HG03039 (cell line): ENCODE measurements at regions not wholly inside any gene's neighbourhood (a gene's known extent, or its start where the extent isn't known, plus 50 kb on each side); places are given as distances from the start of the nearest gene placed in this dataset.
"Not testable (repeated sequence)": the region's sequence is repeated elsewhere in the genome, so short reads cannot be mapped to it uniquely, and the experiment has no call there.

ENCODE experiments used
- ATAC-seq: cut with Tn5 transposase; IDR thresholded peaks from one replicate; pipeline ENCODE4 v1.9.1; 2021; ENCODE audit warnings: mild to moderate bottlenecking, moderate library complexity; ENCODE audit not compliant: unreplicated experiment

DNA sequence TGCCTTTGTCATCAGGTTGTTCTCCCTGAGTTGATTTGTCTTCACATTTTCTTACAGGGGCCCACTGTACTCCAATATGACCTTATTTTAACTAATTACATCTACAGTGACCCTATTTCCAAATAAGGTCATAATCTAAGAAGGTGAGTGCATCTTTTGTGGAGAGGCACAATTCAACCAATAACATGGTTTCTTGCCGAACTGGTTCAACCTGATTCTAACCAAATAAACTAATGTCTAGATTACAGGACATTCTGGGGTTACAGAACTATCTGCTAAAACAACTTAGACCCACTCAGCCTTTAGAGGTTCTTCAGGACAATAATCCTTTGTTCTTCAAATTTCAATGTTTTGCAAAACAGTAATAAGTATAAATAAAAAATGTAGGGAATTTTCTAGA lies 496.5 kb upstream of the SOX11 start:
- no peak for ATAC-seq

GRCh38 chr2:5203134-5203755 lies 488.9 kb upstream of the SOX11 start:
- ATAC-seq = no peak

DNA sequence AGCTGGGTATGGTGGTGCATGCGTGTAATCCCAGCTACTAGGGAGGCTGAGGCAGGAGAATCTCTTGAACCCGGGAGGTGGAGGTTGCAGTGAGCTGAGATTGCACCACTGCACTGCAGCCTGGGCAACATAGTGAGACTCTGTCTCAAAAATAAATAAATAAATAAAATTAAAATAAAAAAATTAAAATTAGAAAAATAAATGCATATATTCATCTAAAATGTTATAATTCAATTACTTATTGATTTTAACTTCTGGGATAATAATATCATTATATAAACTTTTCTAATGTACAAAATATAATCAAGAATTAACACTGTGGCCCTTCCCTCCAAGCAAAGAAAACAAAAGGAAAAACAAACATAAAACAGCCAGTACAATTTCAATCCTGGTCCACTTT lies 485.4 kb upstream of the SOX11 start:
- not testable (repeated sequence) for ATAC-seq

- no peak for ATAC-seq
These were observed 476.1 kb upstream of the SOX11 start for GRCh38 chr2:5215989-5216607.

DNA sequence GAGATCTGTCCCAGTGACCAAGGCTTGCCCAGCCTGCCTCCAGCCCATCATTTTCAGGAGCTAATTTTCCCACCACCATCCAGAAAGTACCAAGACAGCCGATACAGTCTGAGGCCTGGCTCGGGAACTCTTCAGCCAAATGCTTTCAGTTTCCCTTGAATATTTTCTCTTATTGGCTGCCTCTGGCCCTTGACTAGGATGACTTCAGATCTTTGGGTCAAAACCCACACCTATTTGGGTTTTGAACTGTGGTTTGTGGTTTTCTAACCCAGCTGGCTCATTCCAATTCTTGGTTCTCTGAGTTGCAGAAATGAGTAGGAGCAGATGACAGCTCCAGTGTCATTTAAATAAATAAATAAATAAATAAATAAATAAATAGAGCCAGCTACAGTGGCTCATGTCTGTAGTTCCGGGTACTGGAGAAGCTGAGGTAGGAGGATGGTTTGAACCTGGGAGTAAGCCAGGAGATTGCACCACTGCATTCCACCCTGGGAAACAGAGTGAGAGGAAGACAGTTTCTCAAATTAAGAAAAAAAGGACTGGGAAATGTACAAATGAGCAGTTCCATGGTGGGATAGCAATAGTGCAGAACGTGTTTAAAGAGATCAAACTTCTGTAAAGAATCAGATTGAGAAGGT lies 465.0 kb upstream of the SOX11 start:
- ATAC-seq = no peak

- ATAC-seq = no peak
These were observed 462.6 kb upstream of the SOX11 start for GRCh38 chr2:5229574-5229973.

GRCh38 chr2:5230444-5230843 lies 461.7 kb upstream of the SOX11 start:
- ATAC-seq = no peak

- no peak for ATAC-seq
These were observed 461.3 kb upstream of the SOX11 start for GRCh38 chr2:5230855-5231254.

DNA sequence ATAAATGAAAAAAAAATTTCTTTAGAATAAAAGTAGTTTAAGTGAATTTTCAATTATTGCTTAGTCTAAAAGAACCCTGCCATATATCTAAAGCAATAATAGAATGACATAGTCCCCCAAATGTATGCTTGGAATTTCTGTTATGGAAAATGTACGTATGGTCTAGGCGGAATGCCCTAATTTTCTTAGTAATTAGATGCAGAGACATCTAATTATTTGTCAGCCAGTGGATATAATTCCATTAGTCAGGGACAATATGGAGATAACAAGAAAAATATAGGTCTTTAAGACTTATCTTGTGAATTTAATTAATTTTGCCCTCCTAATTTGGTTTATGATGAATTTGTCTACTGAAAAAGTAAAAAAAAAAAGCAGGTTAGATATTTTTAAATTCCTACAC lies 460.9 kb upstream of the SOX11 start:
- ATAC-seq = no peak

- no peak for ATAC-seq
These were observed 457.6 kb upstream of the SOX11 start for GRCh38 chr2:5234563-5234962.

DNA sequence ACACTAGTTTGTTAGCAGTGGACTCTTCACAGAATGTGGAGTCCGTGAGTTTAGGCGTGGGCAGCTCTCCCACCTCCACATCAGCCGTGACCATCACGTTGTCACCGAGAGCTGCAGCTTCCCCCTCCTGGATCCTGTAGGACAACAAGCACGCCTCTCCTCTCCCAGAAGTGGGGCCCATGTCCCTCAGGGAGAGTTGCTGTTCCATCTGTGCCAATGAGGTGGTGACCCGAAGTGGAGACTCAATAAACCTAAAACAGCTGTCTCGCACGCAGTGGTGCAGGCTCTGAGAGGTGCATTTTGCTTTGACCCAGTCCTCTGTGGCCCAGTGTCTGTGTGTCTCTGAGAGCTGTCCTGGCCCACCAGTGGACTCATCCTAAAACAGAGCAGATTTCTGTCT lies 456.5 kb upstream of the SOX11 start:
- ATAC-seq = no peak

DNA sequence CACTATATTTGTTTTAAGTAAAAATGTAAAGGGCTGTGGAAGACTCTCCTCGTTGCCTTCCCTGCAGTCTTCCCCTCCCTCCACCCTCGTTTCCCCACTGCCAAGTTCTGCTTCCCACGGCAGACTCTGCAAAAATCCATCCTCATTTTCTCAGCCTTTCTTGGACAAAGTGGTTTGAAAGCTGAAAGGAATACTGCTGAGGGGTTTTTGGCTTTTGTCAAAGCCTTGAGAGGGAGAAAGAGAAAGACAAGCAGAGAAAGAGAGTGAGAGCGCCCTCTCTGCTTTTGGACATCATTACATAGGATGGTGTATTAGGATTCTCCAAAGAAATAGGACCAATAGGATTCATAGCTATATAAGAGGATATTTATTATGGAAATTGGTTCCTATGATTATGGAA lies 455.9 kb upstream of the SOX11 start:
- ATAC-seq = no peak

- no peak for ATAC-seq
These were observed 449.4 kb upstream of the SOX11 start for GRCh38 chr2:5242751-5243150.

DNA sequence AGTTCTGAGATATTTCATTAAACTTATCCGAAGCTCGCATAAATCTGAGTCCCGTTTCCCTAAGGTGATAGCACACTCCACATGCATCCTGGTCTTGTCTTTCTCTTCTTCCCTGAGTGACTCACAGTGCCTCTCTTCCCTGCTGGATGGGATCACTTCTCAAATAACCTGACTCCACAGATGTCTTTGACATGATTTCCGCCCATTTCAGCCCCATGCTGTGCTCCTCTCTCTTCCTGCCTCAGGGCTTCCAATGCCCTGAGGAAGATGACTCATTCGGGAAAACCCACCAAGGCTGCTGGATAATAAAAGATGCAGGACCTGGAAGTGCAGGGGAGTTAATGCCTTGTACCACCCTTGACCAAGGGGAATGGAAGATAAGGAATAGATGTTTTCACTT lies 441.7 kb upstream of the SOX11 start:
- no peak for ATAC-seq

DNA sequence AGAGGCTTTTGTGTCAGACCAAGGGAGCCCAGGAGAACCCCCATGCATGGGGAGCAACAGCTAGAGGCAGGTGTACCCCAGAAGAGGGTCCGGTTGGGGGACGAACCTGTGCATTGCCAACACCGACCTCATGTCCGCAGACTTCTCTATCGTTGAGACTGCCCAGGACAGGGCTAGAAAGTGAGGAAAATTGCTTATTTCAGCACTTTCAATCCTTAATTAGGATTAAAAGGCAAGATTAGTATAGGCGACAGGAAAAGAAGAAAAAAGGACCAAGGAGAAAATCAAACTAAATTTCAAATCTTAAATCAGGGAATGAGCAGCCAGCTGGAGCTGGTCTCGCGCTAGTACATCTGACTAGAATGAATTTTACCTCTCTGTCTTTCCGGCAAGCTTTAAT lies 438.9 kb upstream of the SOX11 start:
- ATAC-seq = no peak

GRCh38 chr2:5254791-5255332 lies 437.3 kb upstream of the SOX11 start:
- no peak for ATAC-seq

DNA sequence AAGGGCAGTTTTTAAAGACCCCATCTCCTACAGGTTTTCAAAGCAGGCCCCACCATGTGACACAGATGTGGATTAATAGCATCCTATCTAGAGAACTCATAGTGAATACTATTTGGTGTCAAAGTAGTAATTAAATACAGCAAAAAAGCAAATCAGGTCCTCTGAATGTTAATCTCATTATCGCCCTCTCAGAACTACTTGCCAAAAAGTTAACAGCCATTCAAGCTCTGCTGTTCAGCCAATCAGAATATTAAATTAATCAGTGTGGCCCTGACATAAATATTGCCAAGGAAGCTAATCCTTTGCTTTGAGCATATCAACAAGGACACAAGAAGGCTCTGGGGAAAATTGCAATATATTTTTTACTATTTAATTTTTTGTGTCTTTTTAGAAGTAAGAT lies 428.9 kb upstream of the SOX11 start:
- no peak for ATAC-seq

DNA sequence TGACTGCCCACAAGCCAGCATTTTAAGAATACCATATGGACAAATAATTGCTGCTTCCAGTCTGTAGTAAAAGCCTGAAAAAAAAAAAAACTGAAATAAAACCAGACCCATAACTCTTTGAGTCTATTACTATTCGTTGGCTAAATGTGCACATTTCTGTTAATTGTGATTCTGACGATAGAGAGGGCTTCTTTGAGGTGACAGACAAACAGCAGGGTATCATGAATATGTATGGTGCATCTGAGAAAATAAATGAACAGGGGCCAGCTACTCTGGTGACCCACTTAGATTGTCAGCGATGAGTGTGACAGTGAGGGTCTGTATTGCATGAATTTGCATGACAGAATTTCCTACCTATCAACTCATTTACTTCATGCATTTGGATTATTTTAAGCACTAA lies 427.8 kb upstream of the SOX11 start:
- no peak for ATAC-seq

- ATAC-seq = no peak
These were observed 407.1 kb upstream of the SOX11 start for GRCh38 chr2:5285061-5285460.

DNA sequence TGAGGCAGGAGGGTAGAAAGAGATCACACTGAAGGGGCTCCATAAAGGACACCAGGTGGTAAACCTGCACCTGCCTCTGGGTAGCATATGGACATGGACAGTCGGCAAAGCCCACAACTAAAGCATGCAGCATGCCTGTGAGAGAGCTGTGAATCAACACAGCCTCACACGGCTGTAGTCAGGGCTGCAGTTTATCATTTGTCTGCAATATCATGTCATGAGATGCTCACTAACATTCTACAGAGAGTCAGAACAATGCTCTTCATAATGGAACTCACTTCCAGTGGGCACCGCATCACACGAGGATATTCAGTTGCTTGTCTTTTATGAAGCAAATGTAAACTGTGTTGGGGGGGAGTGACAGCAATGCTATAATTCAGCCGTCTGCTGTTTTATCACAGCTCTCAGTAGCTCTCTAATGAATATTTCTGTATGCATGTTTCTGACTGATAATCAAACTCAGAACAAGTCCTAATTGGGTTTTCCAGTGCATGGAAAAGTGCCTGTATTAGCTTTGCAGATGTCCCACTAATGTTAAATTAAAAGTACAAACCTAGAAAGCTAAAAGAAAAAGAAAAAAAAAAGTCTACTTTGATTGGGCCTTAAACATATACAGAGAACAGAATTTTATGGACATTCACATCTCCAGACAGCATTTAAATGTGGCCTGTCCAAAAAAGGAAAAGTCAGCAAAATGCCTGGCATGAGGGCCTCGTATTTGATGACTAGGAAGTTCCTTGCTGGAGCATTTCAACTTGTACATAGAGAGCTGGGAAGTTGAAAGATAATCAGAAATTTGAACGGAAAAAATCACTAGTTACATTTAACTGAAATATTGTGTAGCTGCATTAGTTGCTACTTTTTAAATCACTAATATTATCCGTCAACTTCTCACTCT lies 406.1 kb upstream of the SOX11 start:
- no peak for ATAC-seq

GRCh38 chr2:5287558-5288334 lies 404.4 kb upstream of the SOX11 start:
- ATAC-seq = no peak
